ENCODE measurements at regions not wholly inside any gene's neighbourhood (a gene's known extent, or its start where the extent isn't known, plus 50 kb on each side); places are given as distances from the start of the nearest gene placed in this dataset.

DNA sequence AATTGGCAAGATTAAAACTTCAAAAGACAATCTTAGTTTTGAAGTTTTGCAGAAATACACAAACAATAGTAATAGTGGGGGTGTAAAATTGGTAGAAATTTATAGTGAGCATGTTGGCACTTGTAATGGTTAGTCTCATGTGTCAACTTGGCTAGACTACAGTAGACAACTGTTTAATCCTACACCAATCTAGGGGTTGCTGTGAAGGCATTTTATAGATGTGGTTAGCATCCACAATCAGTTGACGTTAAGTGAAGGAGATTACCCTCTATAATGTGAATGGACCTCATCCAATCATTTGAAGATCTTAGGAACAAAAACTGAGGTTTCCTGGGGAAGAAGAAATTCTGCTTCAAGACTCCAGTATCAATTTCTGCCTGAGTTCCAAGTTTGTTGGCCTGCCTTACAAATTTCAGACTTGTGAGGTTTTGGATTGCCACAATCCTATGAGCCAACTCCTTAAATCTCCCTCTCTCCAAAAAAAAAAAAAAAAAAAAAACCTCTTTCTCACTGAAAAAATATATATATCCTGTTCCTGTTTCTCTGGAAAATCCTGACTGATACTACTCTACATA is 531.6 kb upstream of the IGFBP3 start:
- H3K27ac Mint-ChIP-seq: no peak overlapping the region
- H3K4me3 Mint-ChIP-seq: no peak overlapping the region
- Histone ChIP-seq H3K4me1 (no peaks in the 10 kb centered on the region), H3K27me3 (no peaks in the 10 kb centered on the region), H3K4me3 (no peak overlapping the region), H3K36me3 (no peaks in the 10 kb centered on the region), H2AFZ (replicated peaks) (no peak overlapping the region), H3K27ac (no peak overlapping the region), H3K79me2 (ENCODE audit: low read depth) (no peaks in the 10 kb centered on the region), H3F3A (ENCODE audit: low read depth) (no peaks in the 10 kb centered on the region), H3K9me3 (ENCODE audit: low read depth) (no peaks in the 10 kb centered on the region), H4K20me1 (ENCODE audit: low read depth) (no peaks in the 10 kb centered on the region), H3K4me2 (no peak overlapping the region), H3K9ac (no peak overlapping the region)
- TF ChIP-seq EZH2 (IDR thresholded peaks at IDR 0.05) (no peak), EZH2phosphoT487 (IDR thresholded peaks at IDR 0.05) (no peak)
- TF ChIP-seq, protein P1, sequence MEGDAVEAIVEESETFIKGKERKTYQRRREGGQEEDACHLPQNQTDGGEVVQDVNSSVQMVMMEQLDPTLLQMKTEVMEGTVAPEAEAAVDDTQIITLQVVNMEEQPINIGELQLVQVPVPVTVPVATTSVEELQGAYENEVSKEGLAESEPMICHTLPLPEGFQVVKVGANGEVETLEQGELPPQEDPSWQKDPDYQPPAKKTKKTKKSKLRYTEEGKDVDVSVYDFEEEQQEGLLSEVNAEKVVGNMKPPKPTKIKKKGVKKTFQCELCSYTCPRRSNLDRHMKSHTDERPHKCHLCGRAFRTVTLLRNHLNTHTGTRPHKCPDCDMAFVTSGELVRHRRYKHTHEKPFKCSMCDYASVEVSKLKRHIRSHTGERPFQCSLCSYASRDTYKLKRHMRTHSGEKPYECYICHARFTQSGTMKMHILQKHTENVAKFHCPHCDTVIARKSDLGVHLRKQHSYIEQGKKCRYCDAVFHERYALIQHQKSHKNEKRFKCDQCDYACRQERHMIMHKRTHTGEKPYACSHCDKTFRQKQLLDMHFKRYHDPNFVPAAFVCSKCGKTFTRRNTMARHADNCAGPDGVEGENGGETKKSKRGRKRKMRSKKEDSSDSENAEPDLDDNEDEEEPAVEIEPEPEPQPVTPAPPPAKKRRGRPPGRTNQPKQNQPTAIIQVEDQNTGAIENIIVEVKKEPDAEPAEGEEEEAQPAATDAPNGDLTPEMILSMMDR (IDR thresholded peaks at IDR 0.05): no peak
- no peaks in the 10 kb centered on the region for H3K27me3 Mint-ChIP-seq (ENCODE audit: insufficient read depth, low read depth)
- no peaks in the 10 kb centered on the region for H3K4me1 Mint-ChIP-seq
- no peaks in the 10 kb centered on the region for H3K9me3 Mint-ChIP-seq
- DNase-seq (ENCODE audit: low spot score): no peak
- H3K36me3 Mint-ChIP-seq: no peaks in the 10 kb centered on the region

DNA sequence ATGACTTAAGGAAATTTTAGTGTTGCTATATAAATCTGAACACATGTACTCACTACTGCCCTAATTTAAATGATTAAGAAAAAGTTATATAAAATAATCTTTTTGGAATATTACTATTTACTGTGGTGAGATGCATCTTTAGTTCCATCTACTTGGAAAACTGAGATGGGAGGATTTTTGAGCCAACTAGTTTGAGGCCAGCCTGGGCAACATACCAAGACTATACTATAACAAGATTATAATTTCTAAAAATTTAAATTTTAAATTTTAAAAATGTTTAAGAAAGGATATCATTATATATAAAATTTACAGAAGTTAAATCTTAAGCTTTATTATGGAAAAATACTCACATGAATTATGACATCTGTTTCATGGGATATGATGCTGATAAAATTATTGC is 530.8 kb upstream of the IGFBP3 start:
- Mint-ChIP-seq H3K27me3 (ENCODE audit: insufficient read depth, low read depth) (no peaks in the 10 kb centered on the region), H3K4me1 (no peaks in the 10 kb centered on the region), H3K4me3 (no peak overlapping the region), H3K36me3 (no peaks in the 10 kb centered on the region), H3K9me3 (no peaks in the 10 kb centered on the region), H3K27ac (no peak overlapping the region)
- no peak for DNase-seq (ENCODE audit: low spot score)
- H3F3A ChIP-seq (ENCODE audit: low read depth): no peaks in the 10 kb centered on the region
- H3K9me3 ChIP-seq (ENCODE audit: low read depth): no peaks in the 10 kb centered on the region
- H3K27me3 ChIP-seq: no peaks in the 10 kb centered on the region
- H4K20me1 ChIP-seq (ENCODE audit: low read depth): no peaks in the 10 kb centered on the region
- H3K4me1 ChIP-seq: no peaks in the 10 kb centered on the region
- no peak overlapping the region for H3K4me3 ChIP-seq
- H3K9ac ChIP-seq: no peak overlapping the region
- H3K36me3 ChIP-seq: no peaks in the 10 kb centered on the region
- no peaks in the 10 kb centered on the region for H3K79me2 ChIP-seq (ENCODE audit: low read depth)
- TF ChIP-seq EZH2 (IDR thresholded peaks at IDR 0.05) (no peak), EZH2phosphoT487 (IDR thresholded peaks at IDR 0.05) (no peak)
- TF ChIP-seq, protein P1 (IDR thresholded peaks at IDR 0.05): no peak
- H3K4me2 ChIP-seq: no peak overlapping the region
- no peak overlapping the region for H2AFZ ChIP-seq (replicated peaks)
- no peak overlapping the region for H3K27ac ChIP-seq

DNA sequence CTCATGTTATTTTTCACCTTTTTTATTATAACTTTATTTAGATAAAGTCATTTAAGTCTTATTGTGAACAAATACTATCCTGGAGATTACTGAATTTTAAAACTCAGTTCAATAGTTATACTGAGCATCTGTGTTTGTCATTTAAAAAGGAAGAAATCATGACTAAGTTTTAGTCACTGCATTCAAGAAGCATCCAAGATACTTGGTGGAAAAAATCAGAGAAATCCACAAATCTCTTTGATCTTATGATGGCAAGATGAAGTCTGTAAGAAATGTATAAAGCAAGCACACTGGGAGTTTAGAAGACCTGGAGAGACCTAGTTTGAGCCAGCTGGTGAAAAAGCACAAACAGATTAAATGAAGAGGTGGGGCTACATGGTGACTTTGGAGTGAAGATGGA is 529.8 kb upstream of the IGFBP3 start:
- Histone ChIP-seq H3K36me3 (no peaks in the 10 kb centered on the region), H3K27me3 (no peaks in the 10 kb centered on the region), H3K4me3 (no peak overlapping the region), H3K79me2 (ENCODE audit: low read depth) (no peaks in the 10 kb centered on the region), H3K4me2 (no peak overlapping the region), H3F3A (ENCODE audit: low read depth) (no peaks in the 10 kb centered on the region), H2AFZ (replicated peaks) (no peak overlapping the region), H3K9me3 (ENCODE audit: low read depth) (no peaks in the 10 kb centered on the region), H4K20me1 (ENCODE audit: low read depth) (no peaks in the 10 kb centered on the region), H3K4me1 (no peaks in the 10 kb centered on the region), H3K27ac (no peak overlapping the region), H3K9ac (no peak overlapping the region)
- H3K27me3 Mint-ChIP-seq (ENCODE audit: insufficient read depth, low read depth): no peaks in the 10 kb centered on the region
- no peak overlapping the region for H3K27ac Mint-ChIP-seq
- no peak for DNase-seq (ENCODE audit: low spot score)
- H3K4me3 Mint-ChIP-seq: no peak overlapping the region
- no peaks in the 10 kb centered on the region for H3K36me3 Mint-ChIP-seq
- H3K4me1 Mint-ChIP-seq: no peaks in the 10 kb centered on the region
- no peaks in the 10 kb centered on the region for H3K9me3 Mint-ChIP-seq
- TF ChIP-seq EZH2 (IDR thresholded peaks at IDR 0.05) (no peak), EZH2phosphoT487 (IDR thresholded peaks at IDR 0.05) (no peak)
- TF ChIP-seq, protein P1 (IDR thresholded peaks at IDR 0.05): no peak
